ENCODE measurements at regions not wholly inside any gene's neighbourhood (a gene's known extent, or its start where the extent isn't known, plus 50 kb on each side); places are given as distances from the start of the nearest gene placed in this dataset.

GRCh38 chr3:55201779-55202178 is 273.9 kb upstream of the LRTM1 start:
- H3K4me3 Mint-ChIP-seq = no peak overlapping the region
- peaks cover 0 to 2% (median 0%) of the 10 kb centered on the region in 4 donors for H3K4me1 Mint-ChIP-seq
- no peaks in the 10 kb centered on the region for H3K36me3 Mint-ChIP-seq
- POLR2A ChIA-PET = no interaction called here
- ATAC-seq = no peak
- no peak overlapping the region for H3K27ac Mint-ChIP-seq
- H3K9me3 Mint-ChIP-seq = peaks cover 0 to 10% (median 2%) of the 10 kb centered on the region in 9 donors
- H3K27me3 Mint-ChIP-seq = peaks cover 0 to 9% (median 0%) of the 10 kb centered on the region in 5 donors
- DNase-seq = no peak

DNA sequence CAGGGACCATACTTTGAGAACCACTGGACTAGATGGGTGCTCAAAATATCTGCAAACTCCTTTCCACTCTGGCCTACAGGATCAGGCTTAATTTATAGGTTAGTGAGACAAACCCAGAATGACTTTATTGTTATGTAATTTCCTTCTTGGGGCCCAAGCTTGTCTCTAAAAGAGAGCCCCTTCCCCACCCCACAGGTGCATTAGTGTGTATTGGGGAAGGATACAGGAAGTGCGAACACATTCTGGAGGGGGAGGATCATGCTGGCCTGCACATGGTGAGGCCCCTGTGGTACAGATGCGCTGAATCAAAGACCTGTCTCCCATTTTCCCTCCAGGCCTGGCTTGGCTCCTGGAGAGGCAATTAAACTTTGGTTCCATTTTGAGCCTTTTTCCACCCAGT is 273.0 kb upstream of the LRTM1 start:
- DNase-seq = no peak
- H3K4me3 Mint-ChIP-seq = no peak overlapping the region
- no peak for ATAC-seq
- peaks cover 0 to 9% (median 0%) of the 10 kb centered on the region in 5 donors for H3K27me3 Mint-ChIP-seq
- H3K36me3 Mint-ChIP-seq = no peaks in the 10 kb centered on the region
- no peak overlapping the region for H3K27ac Mint-ChIP-seq
- H3K4me1 Mint-ChIP-seq = peaks cover 0 to 2% (median 0%) of the 10 kb centered on the region in 4 donors
- POLR2A ChIA-PET = no interaction called here
- H3K9me3 Mint-ChIP-seq = peaks cover 0 to 10% (median 2%) of the 10 kb centered on the region in 9 donors

- H3K27me3 Mint-ChIP-seq = peaks cover 0 to 9% (median 0%) of the 10 kb centered on the region in 5 donors
- ATAC-seq (no peak), DNase-seq (no peak)
- H3K27ac Mint-ChIP-seq = no peak overlapping the region
- peaks cover 0 to 2% (median 0%) of the 10 kb centered on the region in 4 donors for H3K4me1 Mint-ChIP-seq
- POLR2A ChIA-PET = no interaction called here
- peaks cover 0 to 19% (median 3%) of the 10 kb centered on the region in 9 donors for H3K9me3 Mint-ChIP-seq
- H3K36me3 Mint-ChIP-seq = no peaks in the 10 kb centered on the region
- H3K4me3 Mint-ChIP-seq = no peak overlapping the region
Observed at GRCh38 chr3:55198554-55198953, 270.7 kb upstream of the LRTM1 start.

GRCh38 chr3:55197021-55197420 is 269.2 kb upstream of the LRTM1 start:
- Mint-ChIP-seq H3K27ac (no peak overlapping the region), H3K4me1 (peaks cover 0 to 2% (median 0%) of the 10 kb centered on the region in 4 donors), H3K27me3 (peaks cover 0 to 9% (median 0%) of the 10 kb centered on the region in 5 donors), H3K36me3 (no peaks in the 10 kb centered on the region), H3K9me3 (peaks cover 0 to 21% (median 7%) of the 10 kb centered on the region in 9 donors), H3K4me3 (no peak overlapping the region)
- POLR2A ChIA-PET = no interaction called here
- DNase-seq = no peak
- ATAC-seq = no peak

- H3K9me3 Mint-ChIP-seq = peaks cover 0 to 21% (median 7%) of the 10 kb centered on the region in 9 donors
- H3K27ac Mint-ChIP-seq = no peak overlapping the region
- no peak overlapping the region for H3K4me3 Mint-ChIP-seq
- POLR2A ChIA-PET = no interaction called here
- ATAC-seq = no peak
- no peak for DNase-seq
- H3K36me3 Mint-ChIP-seq = no peaks in the 10 kb centered on the region
- H3K27me3 Mint-ChIP-seq = peaks cover 0 to 9% (median 0%) of the 10 kb centered on the region in 5 donors
- H3K4me1 Mint-ChIP-seq = peaks cover 0 to 2% (median 0%) of the 10 kb centered on the region in 4 donors
Observed at GRCh38 chr3:55196495-55196894, 268.6 kb upstream of the LRTM1 start.

DNA sequence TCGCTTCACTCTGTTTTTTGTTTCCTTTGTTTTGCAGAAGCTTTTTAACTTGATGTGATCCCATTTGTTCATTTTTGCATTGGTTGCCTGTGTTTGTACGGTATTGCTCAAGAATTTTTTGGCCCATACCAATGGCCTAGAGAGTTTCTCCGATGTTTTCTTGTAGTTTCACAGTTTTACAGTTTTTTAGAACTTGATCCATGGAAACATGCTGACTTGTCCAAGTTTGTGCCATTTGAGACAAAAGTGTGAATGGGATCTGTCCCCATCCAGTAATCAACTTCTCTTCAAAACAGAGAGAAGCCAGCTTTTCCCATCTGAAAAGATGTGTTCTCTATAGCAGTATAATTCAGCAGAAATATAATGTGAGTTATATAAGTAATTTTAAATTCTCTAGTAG is 266.5 kb upstream of the LRTM1 start:
- ATAC-seq = no peak

GRCh38 chr3:55191911-55192775 is 264.3 kb upstream of the LRTM1 start:
- DNase-seq (no peak), ATAC-seq (no peak)
- POLR2A ChIA-PET = no interaction called here
- Mint-ChIP-seq H3K9me3 (peaks cover 0 to 14% (median 6%) of the 10 kb centered on the region in 9 donors), H3K27me3 (peaks cover 0 to 3% (median 1%) of the 10 kb centered on the region in 5 donors), H3K4me3 (no peak overlapping the region), H3K36me3 (no peaks in the 10 kb centered on the region), H3K4me1 (no peaks in the 10 kb centered on the region), H3K27ac (no peak overlapping the region)

More for the DNA sequence above, 266.5 kb upstream of the LRTM1 start:
- H3K27me3 Mint-ChIP-seq = peaks cover 0 to 9% (median 0%) of the 10 kb centered on the region in 5 donors
- H3K27ac Mint-ChIP-seq = no peak overlapping the region
- DNase-seq = no peak
- H3K36me3 Mint-ChIP-seq = no peaks in the 10 kb centered on the region
- peaks cover 0 to 19% (median 6%) of the 10 kb centered on the region in 9 donors for H3K9me3 Mint-ChIP-seq
- POLR2A ChIA-PET = no interaction called here
- peaks cover 0 to 2% (median 0%) of the 10 kb centered on the region in 4 donors for H3K4me1 Mint-ChIP-seq
- H3K4me3 Mint-ChIP-seq = no peak overlapping the region

DNA sequence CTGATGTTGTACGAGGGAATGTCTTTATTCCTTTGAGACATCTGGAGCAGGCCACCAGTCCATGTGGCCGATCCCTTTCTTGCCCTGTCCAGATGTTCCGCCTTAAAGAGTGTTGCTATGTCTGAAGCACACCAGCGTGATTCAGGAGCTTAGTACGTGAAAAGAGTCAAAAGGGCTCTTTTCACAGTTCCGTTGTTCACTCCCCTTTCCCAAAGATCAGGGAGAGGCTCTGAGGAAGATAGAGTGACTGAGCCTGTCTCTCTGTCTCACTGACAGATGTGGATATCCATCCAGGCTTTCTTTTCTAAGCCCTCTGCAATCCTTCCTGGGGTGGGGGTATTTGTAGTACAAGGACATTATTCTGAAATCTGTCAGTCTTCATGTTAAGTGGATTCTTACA is 262.5 kb upstream of the LRTM1 start:
- peaks cover 0 to 14% (median 6%) of the 10 kb centered on the region in 9 donors for H3K9me3 Mint-ChIP-seq
- no peaks in the 10 kb centered on the region for H3K36me3 Mint-ChIP-seq
- H3K4me3 Mint-ChIP-seq = no peak overlapping the region
- H3K27ac Mint-ChIP-seq = no peak overlapping the region
- ATAC-seq = no peak
- DNase-seq = no peak
- POLR2A ChIA-PET = no interaction called here
- H3K4me1 Mint-ChIP-seq = no peaks in the 10 kb centered on the region
- H3K27me3 Mint-ChIP-seq = peaks cover 0 to 5% (median 3%) of the 10 kb centered on the region in 5 donors

GRCh38 chr3:55189359-55189801 is 261.5 kb upstream of the LRTM1 start:
- Mint-ChIP-seq H3K36me3 (no peaks in the 10 kb centered on the region), H3K9me3 (peaks cover 0 to 14% (median 6%) of the 10 kb centered on the region in 9 donors), H3K27ac (no peak overlapping the region), H3K4me1 (no peaks in the 10 kb centered on the region), H3K27me3 (peaks cover 0 to 5% (median 3%) of the 10 kb centered on the region in 5 donors), H3K4me3 (no peak overlapping the region)
- ATAC-seq = no peak
- no peak for DNase-seq
- POLR2A ChIA-PET = no interaction called here

GRCh38 chr3:55185380-55185779 is 257.5 kb upstream of the LRTM1 start:
- ATAC-seq (no peak), DNase-seq (no peak)
- POLR2A ChIA-PET = no interaction called here
- Mint-ChIP-seq H3K4me1 (no peaks in the 10 kb centered on the region), H3K27me3 (peaks cover 0 to 6% (median 3%) of the 10 kb centered on the region in 5 donors), H3K36me3 (no peaks in the 10 kb centered on the region), H3K9me3 (peaks cover 0 to 6% (median 2%) of the 10 kb centered on the region in 9 donors), H3K27ac (peak overlapping the region in 1 of 10 donors; percentile 44), H3K4me3 (no peak overlapping the region)

GRCh38 chr3:55183201-55183600 is 255.3 kb upstream of the LRTM1 start:
- POLR2A ChIA-PET = no interaction called here
- ATAC-seq (no peak), DNase-seq (no peak)
- Mint-ChIP-seq H3K36me3 (no peaks in the 10 kb centered on the region), H3K4me1 (no peaks in the 10 kb centered on the region), H3K27ac (no peak overlapping the region), H3K27me3 (peaks cover 1 to 7% (median 4%) of the 10 kb centered on the region in 5 donors), H3K4me3 (no peak overlapping the region), H3K9me3 (peaks cover 0 to 6% (median 0%) of the 10 kb centered on the region in 9 donors)

GRCh38 chr3:55180936-55181535 is 253.2 kb upstream of the LRTM1 start:
- no peak for ATAC-seq
- POLR2A ChIA-PET = no interaction called here
- Mint-ChIP-seq H3K27ac (no peak overlapping the region), H3K9me3 (peaks cover 0 to 3% (median 0%) of the 10 kb centered on the region in 9 donors), H3K4me1 (no peaks in the 10 kb centered on the region), H3K4me3 (no peak overlapping the region), H3K36me3 (no peaks in the 10 kb centered on the region), H3K27me3 (peaks cover 1 to 7% (median 4%) of the 10 kb centered on the region in 5 donors)
- no peak for DNase-seq

- POLR2A ChIA-PET = no interaction called here
- no peak overlapping the region for H3K27ac Mint-ChIP-seq
Observed at GRCh38 chr3:55180161-55180560, 252.3 kb upstream of the LRTM1 start.

More at GRCh38 chr3:55180161-55180560, 252.3 kb upstream of the LRTM1 start:
- H3K4me1 Mint-ChIP-seq = no peaks in the 10 kb centered on the region
- DNase-seq (no peak), ATAC-seq (no peak)
- H3K4me3 Mint-ChIP-seq = no peak overlapping the region
- peaks cover 0 to 1% (median 0%) of the 10 kb centered on the region in 9 donors for H3K9me3 Mint-ChIP-seq
- peaks cover 1 to 7% (median 4%) of the 10 kb centered on the region in 5 donors for H3K27me3 Mint-ChIP-seq
- no peaks in the 10 kb centered on the region for H3K36me3 Mint-ChIP-seq
